CD14-positive monocyte (primary cell): ENCODE measurements at regions not wholly inside any gene's neighbourhood (a gene's known extent, or its start where the extent isn't known, plus 50 kb on each side); places are given as distances from the start of the nearest gene placed in this dataset.

Source experiments
- DNase-seq, 3 donors: peaks; one replicate each; pipeline ENCODE4 v3.0.0-alpha.2; 2011 to 2022
- H2AFZ ChIP-seq: 2 replicates; pipeline ENCODE4 v1.6.0; 2012; ENCODE audit warnings: mild to moderate bottlenecking, low read depth, low read length, inconsistent platforms; ENCODE audit not compliant: insufficient read depth, poor library complexity, severe bottlenecking
- H3K27ac ChIP-seq, 2 donors: 1 replicate in 1 of 2; 2 replicates in 1 of 2; pipeline ENCODE4 v1.5.1; 2012 to 2013; ENCODE audit warnings: low read length in 2 of 2, control low read depth in 1 of 2, inconsistent platforms in 1 of 2, low read depth in 1 of 2, mild to moderate bottlenecking in 1 of 2
- H3K27me3 ChIP-seq, 2 donors: one replicate each; pipeline versions ENCODE4 v1.6.0 to v1.6.1; 2011 to 2013; ENCODE audit warnings: low read length in 2 of 2; ENCODE audit not compliant: control insufficient read depth in 2 of 2, insufficient read depth in 2 of 2
- H3K36me3 ChIP-seq, 2 donors: replicated peaks in 1 of 2; 1 replicate in 1 of 2; 2 replicates in 1 of 2; pipeline versions ENCODE4 v1.5.1 to v1.6.1; 2012 to 2013; ENCODE audit warnings: low read length in 2 of 2, control low read depth in 1 of 2, inconsistent platforms in 1 of 2, mild to moderate bottlenecking in 1 of 2; ENCODE audit not compliant: insufficient read depth in 2 of 2, control insufficient read depth in 1 of 2
- H3K4me1 ChIP-seq, 2 donors: 1 replicate in 1 of 2; 2 replicates in 1 of 2; pipeline versions ENCODE4 v1.5.1 to v1.6.1; 2012 to 2013; ENCODE audit warnings: low read length in 2 of 2, control low read depth in 1 of 2, inconsistent platforms in 1 of 2, mild to moderate bottlenecking in 1 of 2, moderate library complexity in 1 of 2; ENCODE audit not compliant: insufficient read depth in 2 of 2, control insufficient read depth in 1 of 2
- H3K4me2 ChIP-seq: replicated peaks from 2 replicates; pipeline ENCODE3; 2012; ENCODE audit warnings: low read length, moderate library complexity, mild to moderate bottlenecking; ENCODE audit not compliant: poor library complexity, severe bottlenecking; ENCODE audit errors: extremely low read depth
- H3K4me3 ChIP-seq, 3 experiments: fragments of 200-600 bp in 1 of 3; sonication (generic) in 1 of 3; replicated peaks in 1 of 3; 1 replicate in 2 of 3; 2 replicates in 1 of 3; pipeline ENCODE4 v1.5.1; 2011 to 2013; ENCODE audit warnings: low read length in 3 of 3, mild to moderate bottlenecking in 3 of 3, control low read depth in 2 of 3, low read depth in 2 of 3, inconsistent platforms in 1 of 3, moderate library complexity in 1 of 3
- H3K79me2 ChIP-seq: 2 replicates; pipeline ENCODE4 v1.6.0; 2012; ENCODE audit warnings: mild to moderate bottlenecking, control low read depth, inconsistent platforms, low read length, moderate library complexity; ENCODE audit not compliant: insufficient read depth
- H3K9ac ChIP-seq: 2 replicates; pipeline ENCODE4 v1.6.0; 2017; ENCODE audit warnings: low read length, mild to moderate bottlenecking; ENCODE audit not compliant: insufficient read depth, poor library complexity, severe bottlenecking
- H3K9me3 ChIP-seq, 2 donors: replicated peaks in 1 of 2; 1 replicate in 1 of 2; 2 replicates in 1 of 2; pipeline versions ENCODE4 v1.5.1 to v1.6.1; 2012 to 2013; ENCODE audit warnings: low read length in 2 of 2, control low read depth in 1 of 2; ENCODE audit not compliant: control insufficient read depth in 1 of 2, insufficient read depth in 1 of 2
- H4K20me1 ChIP-seq: 2 replicates; pipeline ENCODE4 v1.6.0; 2012; ENCODE audit warnings: mild to moderate bottlenecking, low read length, control low read depth, moderate library complexity; ENCODE audit not compliant: insufficient read depth
- H3K27ac Mint-ChIP-seq, 7 donors: one replicate each; pipeline ENCODE4 v1.8.0; 2020; ENCODE audit warnings: mild to moderate bottlenecking in 7 of 7, mixed read lengths in 7 of 7, moderate library complexity in 6 of 7, inconsistent platforms in 2 of 7
- H3K27me3 Mint-ChIP-seq, 3 donors: one replicate each; pipeline ENCODE4 v1.8.0; 2021 to 2022; ENCODE audit warnings: low read depth in 3 of 3, mild to moderate bottlenecking in 3 of 3, mixed read lengths in 3 of 3, moderate library complexity in 3 of 3, inconsistent platforms in 1 of 3
- H3K36me3 Mint-ChIP-seq, 2 donors: one replicate each; pipeline ENCODE4 v1.8.0; 2020; ENCODE audit warnings: mixed read lengths in 2 of 2, inconsistent platforms in 1 of 2, mild to moderate bottlenecking in 1 of 2
- H3K4me1 Mint-ChIP-seq: one replicate; pipeline ENCODE4 v1.8.0; 2020; ENCODE audit warnings: mild to moderate bottlenecking, mixed read lengths
- H3K4me3 Mint-ChIP-seq, 2 donors: one replicate each; pipeline ENCODE4 v1.8.0; 2020; ENCODE audit warnings: mild to moderate bottlenecking in 2 of 2, mixed read lengths in 2 of 2, moderate library complexity in 1 of 2
- H3K9me3 Mint-ChIP-seq, 7 donors: one replicate each; pipeline ENCODE4 v1.8.0; 2020 to 2022; ENCODE audit warnings: mixed read lengths in 7 of 7, mild to moderate bottlenecking in 6 of 7, moderate library complexity in 6 of 7, inconsistent platforms in 2 of 7
- WGBS: methylation state at CpG from one replicate; pipeline ENCODE4 v1.1.5; 2013; ENCODE audit warnings: missing lambda C conversion rate; ENCODE audit not compliant: insufficient coverage; 5-methylcytosine and 5-hydroxymethylcytosine counted together
- intact Hi-C, 2 donors: fragments of 100-400 bp; cut with micrococcal nuclease; formaldehyde crosslinking; loops; one replicate each; pipeline versions ENCODE4 v1.15.0 to v1.15.1; 2023
- TF ChIP-seq, protein P1 (sequence below): fragments of 200-600 bp; IDR thresholded peaks from one replicate; pipeline ENCODE4 v1.8.0; 2022; ENCODE audit warnings: antibody characterized with exemption, mild to moderate bottlenecking

DNA sequence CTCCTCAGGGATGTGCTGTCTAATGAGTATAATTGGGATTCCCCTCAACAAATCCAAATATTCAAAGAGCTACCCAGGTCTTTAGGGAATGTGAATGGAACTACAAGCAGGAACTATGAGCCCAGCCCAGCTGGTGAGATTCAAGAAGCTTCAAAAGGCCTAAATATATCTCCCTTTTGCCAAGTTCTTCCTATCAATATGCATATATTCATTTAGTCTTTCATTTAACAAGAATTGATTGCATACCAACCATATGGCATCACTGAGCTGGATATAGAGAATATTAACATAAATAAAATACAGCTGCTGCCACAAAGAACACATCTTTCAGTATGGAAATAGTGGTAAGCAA lies 58.9 kb upstream of the PRSS23 start:
- Histone ChIP-seq H2AFZ (no peak overlapping the region), H4K20me1 (no peaks in the 10 kb centered on the region), H3K4me1 (peaks cover 6 to 19% of the 10 kb centered on the region in 2 donors), H3K27me3 (no peaks in the 10 kb centered on the region), H3K4me3 (no peak overlapping the region), H3K9me3 (no peaks in the 10 kb centered on the region), H3K4me2 (no peak overlapping the region), H3K27ac (no peak overlapping the region), H3K36me3 (no peaks in the 10 kb centered on the region), H3K79me2 (no peaks in the 10 kb centered on the region), H3K9ac (no peak overlapping the region)
- intact Hi-C loops = no loop called here
- TF ChIP-seq, protein P1, sequence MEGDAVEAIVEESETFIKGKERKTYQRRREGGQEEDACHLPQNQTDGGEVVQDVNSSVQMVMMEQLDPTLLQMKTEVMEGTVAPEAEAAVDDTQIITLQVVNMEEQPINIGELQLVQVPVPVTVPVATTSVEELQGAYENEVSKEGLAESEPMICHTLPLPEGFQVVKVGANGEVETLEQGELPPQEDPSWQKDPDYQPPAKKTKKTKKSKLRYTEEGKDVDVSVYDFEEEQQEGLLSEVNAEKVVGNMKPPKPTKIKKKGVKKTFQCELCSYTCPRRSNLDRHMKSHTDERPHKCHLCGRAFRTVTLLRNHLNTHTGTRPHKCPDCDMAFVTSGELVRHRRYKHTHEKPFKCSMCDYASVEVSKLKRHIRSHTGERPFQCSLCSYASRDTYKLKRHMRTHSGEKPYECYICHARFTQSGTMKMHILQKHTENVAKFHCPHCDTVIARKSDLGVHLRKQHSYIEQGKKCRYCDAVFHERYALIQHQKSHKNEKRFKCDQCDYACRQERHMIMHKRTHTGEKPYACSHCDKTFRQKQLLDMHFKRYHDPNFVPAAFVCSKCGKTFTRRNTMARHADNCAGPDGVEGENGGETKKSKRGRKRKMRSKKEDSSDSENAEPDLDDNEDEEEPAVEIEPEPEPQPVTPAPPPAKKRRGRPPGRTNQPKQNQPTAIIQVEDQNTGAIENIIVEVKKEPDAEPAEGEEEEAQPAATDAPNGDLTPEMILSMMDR = no peak
- Mint-ChIP-seq H3K27ac (peak overlapping the region in 1 of 7 donors; percentile 90), H3K9me3 (peaks cover 0 to 2% (median 0%) of the 10 kb centered on the region in 7 donors), H3K27me3 (peaks cover 1 to 2% (median 2%) of the 10 kb centered on the region in 3 donors), H3K4me3 (no peak overlapping the region), H3K36me3 (no peaks in the 10 kb centered on the region), H3K4me1 (peaks cover 21% of the 10 kb centered on the region)
- DNase-seq = no peak

DNA sequence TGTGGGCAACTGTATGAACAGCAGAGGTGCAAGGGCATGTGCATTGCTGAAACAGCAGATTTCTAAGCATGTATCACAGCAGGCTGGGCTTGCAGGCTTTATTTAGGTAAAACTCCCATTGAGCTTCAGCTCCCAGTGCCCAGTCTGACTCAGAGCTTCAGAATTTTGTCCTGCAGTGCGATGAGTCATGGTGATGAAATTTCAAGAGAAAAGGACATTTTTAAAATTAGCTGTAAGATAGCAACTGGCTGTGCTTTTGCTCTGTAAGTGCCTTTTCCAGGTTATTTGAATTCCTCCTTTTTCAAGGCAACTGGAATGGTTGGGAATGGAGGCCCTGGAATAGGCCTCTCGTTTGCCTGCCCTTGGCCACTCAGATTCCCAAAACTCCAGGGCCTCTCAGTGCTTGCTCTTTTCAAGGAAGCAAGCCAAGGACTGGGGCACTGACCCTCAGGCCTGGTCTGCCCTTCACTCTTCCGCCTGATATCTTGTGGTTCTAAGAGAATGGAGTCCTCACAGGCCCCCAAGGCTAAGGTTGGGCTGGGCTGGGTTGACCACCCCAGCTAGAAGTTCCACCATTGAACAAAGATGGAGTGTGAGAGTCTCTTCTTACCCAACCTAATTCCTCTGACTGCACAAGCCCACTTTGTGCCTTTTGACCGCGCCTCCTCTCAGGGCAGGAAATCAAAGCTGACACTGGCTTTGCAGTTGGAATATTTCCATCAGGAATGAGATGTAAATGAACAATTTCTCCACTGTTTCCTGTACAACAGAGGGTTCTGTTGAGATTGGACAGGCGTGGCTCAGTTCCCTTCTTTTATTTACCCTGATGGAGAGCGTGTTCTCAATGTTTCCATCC lies 59.5 kb upstream of the PRSS23 start:
- 55% methylated on average over 3 of the region's 7 CpGs for WGBS
- H3K36me3 Mint-ChIP-seq = no peaks in the 10 kb centered on the region
- DNase-seq = peak; percentile 41 to 80 (median 46)
- no peak overlapping the region for H2AFZ ChIP-seq
- no peaks in the 10 kb centered on the region for H3K9me3 ChIP-seq
- no peaks in the 10 kb centered on the region for H4K20me1 ChIP-seq
- peaks cover 6 to 19% of the 10 kb centered on the region in 2 donors for H3K4me1 ChIP-seq
- TF ChIP-seq, protein P1 = no peak
- intact Hi-C loops = no loop called here
- no peak overlapping the region for H3K4me3 ChIP-seq
- no peaks in the 10 kb centered on the region for H3K36me3 ChIP-seq
- peaks cover 21% of the 10 kb centered on the region for H3K4me1 Mint-ChIP-seq
- H3K27ac Mint-ChIP-seq = peak overlapping the region in 5 of 7 donors; percentile 16 to 90 (median 79)
- no peaks in the 10 kb centered on the region for H3K27me3 ChIP-seq
- H3K4me3 Mint-ChIP-seq = no peak overlapping the region
- H3K9ac ChIP-seq = peak overlapping the region; percentile 2
- no peak overlapping the region for H3K4me2 ChIP-seq
- no peaks in the 10 kb centered on the region for H3K79me2 ChIP-seq
- H3K27ac ChIP-seq = no peak overlapping the region
- peaks cover 1 to 2% (median 2%) of the 10 kb centered on the region in 3 donors for H3K27me3 Mint-ChIP-seq
- peaks cover 0 to 2% (median 0%) of the 10 kb centered on the region in 7 donors for H3K9me3 Mint-ChIP-seq
